Naive thymus-derived CD8-positive, alpha-beta T cell (primary cell): ENCODE measurements at regions not wholly inside any gene's neighbourhood (a gene's known extent, or its start where the extent isn't known, plus 50 kb on each side); places are given as distances from the start of the nearest gene placed in this dataset.

ENCODE experiments used
- ATAC-seq, 2 donors: fragments of 150-1000 bp; cut with Tn5 transposase in 1 of 2; sonication (Bioruptor Pico), chemical (Tn5 transposase) in 1 of 2; 1 replicate in 1 of 2; 2 replicates in 1 of 2; pipeline ENCODE4 v1.10.0; 2021; ENCODE audit warnings: mild to moderate bottlenecking in 2 of 2, moderate library complexity in 2 of 2
- POLR2A ChIA-PET: fragments of 350-600 bp; sonication (Branson Sonifier 250); formaldehyde crosslinking; loops from one replicate; lab custom pipeline; 2021; ENCODE audit warnings: antibody characterized with exemption; lab: Charles Lee
- DNase-seq, 10 donors: peaks; one replicate each; pipeline versions ENCODE4 v3.0.0 to v3.0.0-alpha.2; 2020 to 2022
- H3K27ac Mint-ChIP-seq, 10 donors: one replicate each; pipeline ENCODE4 v1.8.0; 2020 to 2022; ENCODE audit warnings: mild to moderate bottlenecking in 10 of 10, mixed read lengths in 10 of 10, moderate library complexity in 4 of 10, inconsistent platforms in 1 of 10
- H3K27me3 Mint-ChIP-seq, 5 donors: one replicate each; pipeline ENCODE4 v1.8.0; 2021 to 2022; ENCODE audit warnings: mixed read lengths in 5 of 5
- H3K36me3 Mint-ChIP-seq, 3 donors: one replicate each; pipeline ENCODE4 v1.8.0; 2020 to 2022; ENCODE audit warnings: mixed read lengths in 3 of 3, mild to moderate bottlenecking in 2 of 3, inconsistent platforms in 1 of 3
- H3K4me1 Mint-ChIP-seq, 4 donors: one replicate each; pipeline ENCODE4 v1.8.0; 2021 to 2022; ENCODE audit warnings: mixed read lengths in 4 of 4
- H3K4me3 Mint-ChIP-seq, 10 donors: one replicate each; pipeline ENCODE4 v1.8.0; 2020 to 2022; ENCODE audit warnings: mild to moderate bottlenecking in 10 of 10, mixed read lengths in 10 of 10, moderate library complexity in 6 of 10, inconsistent platforms in 1 of 10
- H3K9me3 Mint-ChIP-seq, 9 donors: one replicate each; pipeline ENCODE4 v1.8.0; 2020 to 2022; ENCODE audit warnings: mixed read lengths in 9 of 9, mild to moderate bottlenecking in 3 of 9, inconsistent platforms in 1 of 9, moderate library complexity in 1 of 9

GRCh38 chr20:51869002-51869401, 66.7 kb upstream of the SALL4 start:
- POLR2A ChIA-PET: no interaction called here
- no peak for ATAC-seq
- Mint-ChIP-seq H3K9me3 (no peaks in the 10 kb centered on the region), H3K27ac (no peak overlapping the region), H3K4me3 (no peak overlapping the region), H3K36me3 (no peaks in the 10 kb centered on the region), H3K27me3 (peaks cover 0 to 8% (median 0%) of the 10 kb centered on the region in 5 donors), H3K4me1 (no peaks in the 10 kb centered on the region)
- DNase-seq: no peak

GRCh38 chr20:51867251-51867650, 64.9 kb upstream of the SALL4 start:
- POLR2A ChIA-PET: no interaction called here
- Mint-ChIP-seq H3K36me3 (no peaks in the 10 kb centered on the region), H3K4me1 (no peaks in the 10 kb centered on the region), H3K27me3 (peaks cover 0 to 8% (median 0%) of the 10 kb centered on the region in 5 donors), H3K9me3 (no peaks in the 10 kb centered on the region), H3K4me3 (no peak overlapping the region), H3K27ac (no peak overlapping the region)
- ATAC-seq (no peak), DNase-seq (no peak)

- no peak overlapping the region for H3K4me3 Mint-ChIP-seq
These were observed 62.6 kb upstream of the SALL4 start for GRCh38 chr20:51864967-51865366.

GRCh38 chr20:51862796-51863195, 60.5 kb upstream of the SALL4 start:
- H3K9me3 Mint-ChIP-seq: no peaks in the 10 kb centered on the region
- POLR2A ChIA-PET: no interaction called here
- H3K36me3 Mint-ChIP-seq: no peaks in the 10 kb centered on the region
- H3K27me3 Mint-ChIP-seq: peaks cover 2 to 13% (median 8%) of the 10 kb centered on the region in 5 donors
- DNase-seq (no peak), ATAC-seq (no peak)
- no peak overlapping the region for H3K27ac Mint-ChIP-seq
- H3K4me3 Mint-ChIP-seq: no peak overlapping the region
- H3K4me1 Mint-ChIP-seq: no peaks in the 10 kb centered on the region

More at GRCh38 chr20:51864967-51865366, 62.6 kb upstream of the SALL4 start:
- no peaks in the 10 kb centered on the region for H3K9me3 Mint-ChIP-seq
- H3K27ac Mint-ChIP-seq: no peak overlapping the region
- no peak for DNase-seq
- no peak for ATAC-seq
- POLR2A ChIA-PET: no interaction called here
- H3K36me3 Mint-ChIP-seq: no peaks in the 10 kb centered on the region
- no peaks in the 10 kb centered on the region for H3K4me1 Mint-ChIP-seq
- H3K27me3 Mint-ChIP-seq: peaks cover 2 to 13% (median 8%) of the 10 kb centered on the region in 5 donors

- DNase-seq: no peak
- Mint-ChIP-seq H3K4me3 (no peak overlapping the region), H3K9me3 (no peaks in the 10 kb centered on the region), H3K27me3 (peaks cover 2 to 13% (median 8%) of the 10 kb centered on the region in 5 donors), H3K4me1 (no peaks in the 10 kb centered on the region), H3K36me3 (no peaks in the 10 kb centered on the region), H3K27ac (no peak overlapping the region)
- ATAC-seq: no peak
- POLR2A ChIA-PET: no interaction called here
These were observed 59.6 kb upstream of the SALL4 start for GRCh38 chr20:51861726-51862466.

- no peak for DNase-seq
- H3K27me3 Mint-ChIP-seq: peaks cover 5 to 13% (median 6%) of the 10 kb centered on the region in 5 donors
- H3K4me3 Mint-ChIP-seq: no peak overlapping the region
- H3K4me1 Mint-ChIP-seq: no peaks in the 10 kb centered on the region
- no peaks in the 10 kb centered on the region for H3K36me3 Mint-ChIP-seq
- POLR2A ChIA-PET: no interaction called here
- no peak overlapping the region for H3K27ac Mint-ChIP-seq
- no peak for ATAC-seq
- no peaks in the 10 kb centered on the region for H3K9me3 Mint-ChIP-seq
These were observed 58.0 kb upstream of the SALL4 start for GRCh38 chr20:51860111-51860882.

- no peak overlapping the region for H3K27ac Mint-ChIP-seq
- no peaks in the 10 kb centered on the region for H3K9me3 Mint-ChIP-seq
- DNase-seq (no peak), ATAC-seq (no peak)
- H3K27me3 Mint-ChIP-seq: peaks cover 0 to 6% (median 5%) of the 10 kb centered on the region in 5 donors
- POLR2A ChIA-PET: no interaction called here
- no peaks in the 10 kb centered on the region for H3K36me3 Mint-ChIP-seq
- no peak overlapping the region for H3K4me3 Mint-ChIP-seq
- H3K4me1 Mint-ChIP-seq: no peaks in the 10 kb centered on the region
These were observed 54.1 kb upstream of the SALL4 start for GRCh38 chr20:51856432-51856831.

GRCh38 chr20:51854921-51855320, 52.6 kb upstream of the SALL4 start:
- Mint-ChIP-seq H3K4me1 (no peaks in the 10 kb centered on the region), H3K9me3 (no peaks in the 10 kb centered on the region), H3K27ac (no peak overlapping the region), H3K27me3 (peaks cover 0 to 2% (median 0%) of the 10 kb centered on the region in 5 donors), H3K4me3 (no peak overlapping the region), H3K36me3 (no peaks in the 10 kb centered on the region)
- no peak for DNase-seq
- POLR2A ChIA-PET: no interaction called here
- no peak for ATAC-seq
